Upper lobe of left lung (tissue), 6 donors: ENCODE measurements at regions not wholly inside any gene's neighbourhood (a gene's known extent, or its start where the extent isn't known, plus 50 kb on each side); places are given as distances from the start of the nearest gene placed in this dataset.

Source experiments
- ATAC-seq, 2 donors: fragments of 200-7000 bp; cut with Tn5 transposase; one replicate each; pipeline ENCODE4 v1.9.1; 2022; ENCODE audit warnings: mild to moderate bottlenecking in 2 of 2, moderate library complexity in 2 of 2; ENCODE audit not compliant: low FRiP score in 2 of 2
- DNase-seq, 2 donors: peaks; one replicate each; pipeline ENCODE4 v3.0.0-alpha.2; 2019 to 2020
- H3K27ac ChIP-seq, 4 donors: fragments of 200-600 bp; sonication (generic); one replicate each; pipeline ENCODE4 v1.5.1; 2016 to 2019
- H3K27me3 ChIP-seq, 4 donors: fragments of 200-600 bp; sonication (generic); one replicate each; pipeline ENCODE4 v1.5.1; 2017 to 2019
- H3K36me3 ChIP-seq, 4 donors: fragments of 200-600 bp; sonication (generic); one replicate each; pipeline ENCODE4 v1.5.1; 2016 to 2019
- H3K4me1 ChIP-seq, 4 donors: fragments of 200-600 bp; sonication (generic); one replicate each; pipeline ENCODE4 v1.5.1; 2018 to 2019
- H3K4me3 ChIP-seq, 4 donors: fragments of 200-600 bp; sonication (generic); one replicate each; pipeline ENCODE4 v1.5.1; 2017 to 2019; ENCODE audit warnings: mild to moderate bottlenecking in 2 of 4, moderate library complexity in 1 of 4
- H3K9me3 ChIP-seq, 4 donors: fragments of 200-600 bp; sonication (generic); one replicate each; pipeline ENCODE4 v1.5.1; 2018 to 2019
- CTCF ChIP-seq, 6 experiments: fragments of 450-650 bp in 4 of 6; fragments of 200-600 bp in 2 of 6; sonication (generic) in 2 of 6; IDR thresholded peaks; one replicate each; pipeline ENCODE4 v1.5.1; 2016 to 2019; ENCODE audit warnings: antibody characterized with exemption in 6 of 6
- EP300 ChIP-seq, 4 donors: sonication (generic); formaldehyde crosslinking; IDR thresholded peaks; one replicate each; pipeline ENCODE4 v1.5.1; 2017; ENCODE audit warnings: antibody characterized with exemption in 4 of 4, control low read depth in 2 of 4
- POLR2A ChIP-seq, 4 donors: fragments of 450-650 bp; IDR thresholded peaks; one replicate each; pipeline ENCODE4 v1.5.1; 2016 to 2017; ENCODE audit warnings: antibody characterized with exemption in 4 of 4, mild to moderate bottlenecking in 2 of 4
- POLR2AphosphoS5 ChIP-seq, 2 donors: sonication (generic); formaldehyde crosslinking; IDR thresholded peaks; one replicate each; pipeline ENCODE4 v1.5.1; 2017; ENCODE audit warnings: antibody characterized with exemption in 2 of 2
- WGBS, 2 donors: methylation state at CpG; one replicate each; pipeline ENCODE4 v1.1.5; 2017 to 2018; 5-methylcytosine and 5-hydroxymethylcytosine counted together
- donor health status: DM: no; HTN: no; CAD: no; lungs with moderate emphysema.
- donor health status: DM: no; HTN: yes; CAD: no; lungs with severe emphysema.

- Histone ChIP-seq H3K36me3 (no peaks in the 10 kb centered on the region), H3K9me3 (no peaks in the 10 kb centered on the region), H3K27ac (no peak overlapping the region), H3K4me1 (no peaks in the 10 kb centered on the region), H3K4me3 (no peak overlapping the region), H3K27me3 (no peaks in the 10 kb centered on the region)
- DNase-seq (no peak), ATAC-seq (no peak)
- WGBS, 2 donors: 94 to 95% methylated on average over 2 of the region's 2 CpGs
- TF ChIP-seq EP300 (IDR thresholded peaks at IDR 0.05) (no peak), POLR2AphosphoS5 (IDR thresholded peaks at IDR 0.05) (no peak), CTCF (IDR thresholded peaks at IDR 0.05) (no peak), POLR2A (IDR thresholded peaks at IDR 0.05) (no peak)
These were observed 104.3 kb upstream of the PDE3A start for GRCh38 chr12:20264026-20264425.

- Histone ChIP-seq H3K27me3 (no peaks in the 10 kb centered on the region), H3K27ac (no peak overlapping the region), H3K36me3 (no peaks in the 10 kb centered on the region), H3K9me3 (no peaks in the 10 kb centered on the region), H3K4me1 (no peaks in the 10 kb centered on the region), H3K4me3 (no peak overlapping the region)
- no peak for DNase-seq
- 41 to 50% methylated on average over 1 of the region's 1 CpG for WGBS, 2 donors
- ATAC-seq: no peak
- TF ChIP-seq EP300 (IDR thresholded peaks at IDR 0.05) (no peak), POLR2A (IDR thresholded peaks at IDR 0.05) (no peak), POLR2AphosphoS5 (IDR thresholded peaks at IDR 0.05) (no peak), CTCF (IDR thresholded peaks at IDR 0.05) (no peak)
These were observed 103.7 kb upstream of the PDE3A start for GRCh38 chr12:20264608-20265114.

GRCh38 chr12:20268121-20268732, 100.1 kb upstream of the PDE3A start:
- DNase-seq: no peak
- no peaks in the 10 kb centered on the region for H3K36me3 ChIP-seq
- 91 to 93% methylated on average over 6 of the region's 6 CpGs for WGBS, 2 donors
- no peak for TF ChIP-seq EP300 (IDR thresholded peaks at IDR 0.05)
- no peak for TF ChIP-seq POLR2A (IDR thresholded peaks at IDR 0.05)
- no peak for TF ChIP-seq POLR2AphosphoS5 (IDR thresholded peaks at IDR 0.05)
- no peak for TF ChIP-seq CTCF (IDR thresholded peaks at IDR 0.05)
- H3K9me3 ChIP-seq: no peaks in the 10 kb centered on the region
- H3K4me3 ChIP-seq: no peak overlapping the region
- ATAC-seq: no peak
- no peaks in the 10 kb centered on the region for H3K27me3 ChIP-seq
- H3K27ac ChIP-seq: no peak overlapping the region
- H3K4me1 ChIP-seq: no peaks in the 10 kb centered on the region

GRCh38 chr12:20268771-20269170, 99.6 kb upstream of the PDE3A start:
- Histone ChIP-seq H3K4me3 (no peak overlapping the region), H3K4me1 (no peaks in the 10 kb centered on the region), H3K36me3 (no peaks in the 10 kb centered on the region), H3K9me3 (no peaks in the 10 kb centered on the region), H3K27me3 (no peaks in the 10 kb centered on the region), H3K27ac (no peak overlapping the region)
- WGBS, 2 donors: 95 to 99% methylated on average over 4 of the region's 4 CpGs
- no peak for ATAC-seq
- TF ChIP-seq CTCF (IDR thresholded peaks at IDR 0.05) (no peak), POLR2AphosphoS5 (IDR thresholded peaks at IDR 0.05) (no peak), POLR2A (IDR thresholded peaks at IDR 0.05) (no peak), EP300 (IDR thresholded peaks at IDR 0.05) (no peak)
- DNase-seq: no peak
